SK-N-SH (cell line): ENCODE measurements at regions not wholly inside any gene's neighbourhood (a gene's known extent, or its start where the extent isn't known, plus 50 kb on each side); places are given as distances from the start of the nearest gene placed in this dataset.

ENCODE experiments used
- CTCF ChIA-PET: fragments of 300-600, 350-600 bp; formaldehyde crosslinking; extraction: SDS; loops from one replicate; lab custom pipeline; 2021; lab: Yijun Ruan, JAX
- POLR2A ChIA-PET: fragments of 350-600 bp; sonication (Branson Sonifier 250); formaldehyde crosslinking; extraction: SDS; loops from one replicate; lab custom pipeline; 2020; ENCODE audit warnings: antibody characterized with exemption, inconsistent platforms; lab: Yijun Ruan, JAX
- DNase-seq: peaks from one replicate; pipeline ENCODE4 v3.0.0; 2012
- H2AFZ ChIP-seq: fragments of 200-600 bp; sonication (generic); 2 replicates; pipeline ENCODE4 v1.8.1; 2016; ENCODE audit warnings: antibody characterized with exemption, mild to moderate bottlenecking, low read depth
- H3F3A ChIP-seq: fragments of 200-600 bp; sonication (generic); replicated peaks from 2 replicates; pipeline ENCODE3; 2016; ENCODE audit warnings: antibody characterized with exemption, mild to moderate bottlenecking; ENCODE audit not compliant: insufficient read depth
- H3K27ac ChIP-seq, 2 experiments: fragments of 200-500 bp in 1 of 2; fragments of 200-600 bp in 1 of 2; sonication (Bioruptor generic) in 1 of 2; sonication (generic), shearing (Covaris generic) in 1 of 2; 2 replicates each; pipeline versions ENCODE4 v1.5.1 to v1.6.1; 2014 to 2016; ENCODE audit warnings: low read depth in 2 of 2, inconsistent platforms in 1 of 2, low read length in 1 of 2, mild to moderate bottlenecking in 1 of 2, mixed read lengths in 1 of 2
- H3K27me3 ChIP-seq: fragments of 200-600 bp; sonication (generic), shearing (Covaris generic); 2 replicates; pipeline ENCODE4 v1.6.1; 2016; ENCODE audit warnings: mixed run types; ENCODE audit not compliant: insufficient read depth
- H3K36me3 ChIP-seq, 2 experiments: fragments of 200-500 bp in 1 of 2; fragments of 200-600 bp in 1 of 2; sonication (Bioruptor generic) in 1 of 2; sonication (generic) in 1 of 2; replicated peaks in 1 of 2; 2 replicates each; pipeline versions ENCODE3 to v1.5.1; 2014 to 2016; ENCODE audit warnings: low read length in 1 of 2, mild to moderate bottlenecking in 1 of 2; ENCODE audit not compliant: insufficient read depth in 2 of 2, control insufficient read depth in 1 of 2
- H3K4me1 ChIP-seq, 2 experiments: fragments of 200-500 bp in 1 of 2; fragments of 200-600 bp in 1 of 2; sonication (Bioruptor generic) in 1 of 2; sonication (generic), shearing (Covaris generic) in 1 of 2; 2 replicates each; pipeline versions ENCODE4 v1.5.1 to v1.6.1; 2014 to 2016; ENCODE audit warnings: low read depth in 1 of 2, low read length in 1 of 2, mixed run types in 1 of 2; ENCODE audit not compliant: insufficient read depth in 2 of 2, control insufficient read depth in 1 of 2
- H3K4me2 ChIP-seq: fragments of 200-600 bp; sonication (generic), shearing (Covaris generic); 2 replicates; pipeline ENCODE4 v1.6.1; 2017; ENCODE audit warnings: mixed run types
- H3K4me3 ChIP-seq, 2 experiments: fragments of 200-500 bp in 1 of 2; fragments of 200-600 bp in 1 of 2; sonication (Bioruptor generic) in 1 of 2; sonication (generic), shearing (Covaris generic) in 1 of 2; 2 replicates each; pipeline versions ENCODE4 v1.5.1 to v1.8.1; 2014 to 2016; ENCODE audit warnings: low read depth in 2 of 2, inconsistent platforms in 1 of 2, low read length in 1 of 2, mild to moderate bottlenecking in 1 of 2, mixed read lengths in 1 of 2, moderate library complexity in 1 of 2
- H3K79me2 ChIP-seq: fragments of 200-600 bp; sonication (generic); 2 replicates; pipeline ENCODE4 v1.8.1; 2017; ENCODE audit warnings: mild to moderate bottlenecking; ENCODE audit not compliant: insufficient read depth
- H3K9ac ChIP-seq: fragments of 200-600 bp; sonication (generic); 2 replicates; pipeline ENCODE4 v1.6.1; 2017; ENCODE audit warnings: mixed run types
- H3K9me2 ChIP-seq: fragments of 200-600 bp; sonication (generic); 2 replicates; pipeline ENCODE4 v1.6.1; 2017; ENCODE audit warnings: mixed run types
- H3K9me3 ChIP-seq: fragments of 200-600 bp; sonication (generic); 2 replicates; pipeline ENCODE4 v1.6.1; 2017; ENCODE audit warnings: mixed run types, mild to moderate bottlenecking, moderate library complexity
- H4K20me1 ChIP-seq: fragments of 200-600 bp; sonication (generic); 2 replicates; pipeline ENCODE4 v1.6.1; 2017; ENCODE audit warnings: mild to moderate bottlenecking, mixed run types; ENCODE audit not compliant: insufficient read depth
- EZH2phosphoT487 ChIP-seq: fragments of 200-600 bp; sonication (generic); IDR thresholded peaks from 2 replicates; pipeline ENCODE4 v1.6.1; 2017; ENCODE audit warnings: low read depth, mixed run types, mild to moderate bottlenecking, antibody characterized with exemption, moderate library complexity, borderline replicate concordance
- GATA2 ChIP-seq: sonication (generic); formaldehyde crosslinking; IDR thresholded peaks from 2 replicates; pipeline ENCODE4 v1.5.0; 2020; ENCODE audit warnings: mild to moderate bottlenecking, missing genetic modification reagents
- PBX3 ChIP-seq: IDR thresholded peaks from 2 replicates; pipeline ENCODE4; 2012
- RXRA ChIP-seq: IDR thresholded peaks from 2 replicates; pipeline ENCODE4 v1.4.0; 2012; ENCODE audit warnings: low read depth, mild to moderate bottlenecking, borderline replicate concordance
- SIN3A ChIP-seq: IDR thresholded peaks from 2 replicates; pipeline ENCODE4 v1.6.1; 2012; ENCODE audit warnings: low read depth, mild to moderate bottlenecking, low read length, moderate library complexity, borderline replicate concordance
- SMC3 ChIP-seq: IDR thresholded peaks from 2 replicates; pipeline ENCODE4 v1.6.1; 2012; ENCODE audit warnings: low read depth, low read length, improper control_type of control experiment
- TAF1 ChIP-seq: IDR thresholded peaks from 2 replicates; pipeline ENCODE4 v1.6.1; 2012; ENCODE audit warnings: low read depth, mild to moderate bottlenecking, low read length, moderate library complexity, borderline replicate concordance
- USF2 ChIP-seq: fragments of 150-350 bp; IDR thresholded peaks from 2 replicates; pipeline ENCODE4 v1.6.1; 2017; ENCODE audit warnings: antibody characterized with exemption, low read length, low read depth, borderline replicate concordance
- WGBS: methylation state at CpG from one replicate; pipeline ENCODE4 v1.1.6; 2017; ENCODE audit warnings: low lambda C conversion rate; 5-methylcytosine and 5-hydroxymethylcytosine counted together
- TF ChIP-seq, protein P1 (sequence below): IDR thresholded peaks from 2 replicates; pipeline ENCODE4 v1.4.0; 2012; ENCODE audit warnings: low read depth
- TF ChIP-seq, protein P2 (sequence below): IDR thresholded peaks from 2 replicates; pipeline ENCODE4 v1.4.0; 2012; ENCODE audit warnings: low read depth, borderline replicate concordance
- TF ChIP-seq, protein P3 (sequence below): fragments of 150-350 bp; IDR thresholded peaks from 2 replicates; pipeline ENCODE4 v1.6.1; 2016; ENCODE audit warnings: mild to moderate bottlenecking, low read depth, low read length
- TF ChIP-seq, protein P4 (sequence below): IDR thresholded peaks from 2 replicates; pipeline ENCODE4 v1.6.1; 2012; ENCODE audit warnings: mild to moderate bottlenecking, low read depth, low read length, moderate library complexity

GRCh38 chr10:53284615-53285182, 512.1 kb upstream of the MBL2 start:
- POLR2A ChIA-PET: no interaction called here
- no peaks in the 10 kb centered on the region for H3K27me3 ChIP-seq
- no peaks in the 10 kb centered on the region for H3K9me2 ChIP-seq
- H3K9ac ChIP-seq: no peak overlapping the region
- no peak for DNase-seq
- no peaks in the 10 kb centered on the region for H4K20me1 ChIP-seq
- no peak overlapping the region for H2AFZ ChIP-seq
- no peak overlapping the region for H3K27ac ChIP-seq
- CTCF ChIA-PET: interaction anchor here (0.6 kb wide), 1 partner anchor 52 kb away, joined by 3 read pairs; no protein-coding TSS in a partner anchor
- H3K4me3 ChIP-seq: no peak overlapping the region
- no peak overlapping the region for H3K4me2 ChIP-seq
- TF ChIP-seq USF2 (no peak), SMC3 (no peak), PBX3 (no peak), GATA2 (CRISPR knock-in tag) (no peak), SIN3A (no peak), RXRA (no peak), EZH2phosphoT487 (no peak), TAF1 (no peak)
- TF ChIP-seq, protein P1, sequence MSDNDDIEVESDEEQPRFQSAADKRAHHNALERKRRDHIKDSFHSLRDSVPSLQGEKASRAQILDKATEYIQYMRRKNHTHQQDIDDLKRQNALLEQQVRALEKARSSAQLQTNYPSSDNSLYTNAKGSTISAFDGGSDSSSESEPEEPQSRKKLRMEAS: no peak
- TF ChIP-seq, protein P2, sequence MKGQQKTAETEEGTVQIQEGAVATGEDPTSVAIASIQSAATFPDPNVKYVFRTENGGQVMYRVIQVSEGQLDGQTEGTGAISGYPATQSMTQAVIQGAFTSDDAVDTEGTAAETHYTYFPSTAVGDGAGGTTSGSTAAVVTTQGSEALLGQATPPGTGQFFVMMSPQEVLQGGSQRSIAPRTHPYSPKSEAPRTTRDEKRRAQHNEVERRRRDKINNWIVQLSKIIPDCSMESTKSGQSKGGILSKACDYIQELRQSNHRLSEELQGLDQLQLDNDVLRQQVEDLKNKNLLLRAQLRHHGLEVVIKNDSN: no peak
- TF ChIP-seq, protein P3, sequence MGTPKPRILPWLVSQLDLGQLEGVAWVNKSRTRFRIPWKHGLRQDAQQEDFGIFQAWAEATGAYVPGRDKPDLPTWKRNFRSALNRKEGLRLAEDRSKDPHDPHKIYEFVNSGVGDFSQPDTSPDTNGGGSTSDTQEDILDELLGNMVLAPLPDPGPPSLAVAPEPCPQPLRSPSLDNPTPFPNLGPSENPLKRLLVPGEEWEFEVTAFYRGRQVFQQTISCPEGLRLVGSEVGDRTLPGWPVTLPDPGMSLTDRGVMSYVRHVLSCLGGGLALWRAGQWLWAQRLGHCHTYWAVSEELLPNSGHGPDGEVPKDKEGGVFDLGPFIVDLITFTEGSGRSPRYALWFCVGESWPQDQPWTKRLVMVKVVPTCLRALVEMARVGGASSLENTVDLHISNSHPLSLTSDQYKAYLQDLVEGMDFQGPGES: no peak
- TF ChIP-seq, protein P4, sequence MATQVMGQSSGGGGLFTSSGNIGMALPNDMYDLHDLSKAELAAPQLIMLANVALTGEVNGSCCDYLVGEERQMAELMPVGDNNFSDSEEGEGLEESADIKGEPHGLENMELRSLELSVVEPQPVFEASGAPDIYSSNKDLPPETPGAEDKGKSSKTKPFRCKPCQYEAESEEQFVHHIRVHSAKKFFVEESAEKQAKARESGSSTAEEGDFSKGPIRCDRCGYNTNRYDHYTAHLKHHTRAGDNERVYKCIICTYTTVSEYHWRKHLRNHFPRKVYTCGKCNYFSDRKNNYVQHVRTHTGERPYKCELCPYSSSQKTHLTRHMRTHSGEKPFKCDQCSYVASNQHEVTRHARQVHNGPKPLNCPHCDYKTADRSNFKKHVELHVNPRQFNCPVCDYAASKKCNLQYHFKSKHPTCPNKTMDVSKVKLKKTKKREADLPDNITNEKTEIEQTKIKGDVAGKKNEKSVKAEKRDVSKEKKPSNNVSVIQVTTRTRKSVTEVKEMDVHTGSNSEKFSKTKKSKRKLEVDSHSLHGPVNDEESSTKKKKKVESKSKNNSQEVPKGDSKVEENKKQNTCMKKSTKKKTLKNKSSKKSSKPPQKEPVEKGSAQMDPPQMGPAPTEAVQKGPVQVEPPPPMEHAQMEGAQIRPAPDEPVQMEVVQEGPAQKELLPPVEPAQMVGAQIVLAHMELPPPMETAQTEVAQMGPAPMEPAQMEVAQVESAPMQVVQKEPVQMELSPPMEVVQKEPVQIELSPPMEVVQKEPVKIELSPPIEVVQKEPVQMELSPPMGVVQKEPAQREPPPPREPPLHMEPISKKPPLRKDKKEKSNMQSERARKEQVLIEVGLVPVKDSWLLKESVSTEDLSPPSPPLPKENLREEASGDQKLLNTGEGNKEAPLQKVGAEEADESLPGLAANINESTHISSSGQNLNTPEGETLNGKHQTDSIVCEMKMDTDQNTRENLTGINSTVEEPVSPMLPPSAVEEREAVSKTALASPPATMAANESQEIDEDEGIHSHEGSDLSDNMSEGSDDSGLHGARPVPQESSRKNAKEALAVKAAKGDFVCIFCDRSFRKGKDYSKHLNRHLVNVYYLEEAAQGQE: no peak
- H3F3A ChIP-seq: no peaks in the 10 kb centered on the region
- WGBS: 60% methylated on average over 4 of the region's 4 CpGs
- H3K36me3 ChIP-seq: no peaks in the 10 kb centered on the region
- no peaks in the 10 kb centered on the region for H3K9me3 ChIP-seq
- no peaks in the 10 kb centered on the region for H3K4me1 ChIP-seq
- H3K79me2 ChIP-seq: no peaks in the 10 kb centered on the region
